SU-DHL-6 (cell line): ENCODE measurements at regions not wholly inside any gene's neighbourhood (a gene's known extent, or its start where the extent isn't known, plus 50 kb on each side); places are given as distances from the start of the nearest gene placed in this dataset.

Experiments used
- H2AFZ ChIP-seq: fragments of 200-600 bp; sonication (generic); 2 replicates; pipeline ENCODE4 v1.6.1; 2014; ENCODE audit warnings: low read depth, mild to moderate bottlenecking, moderate library complexity, mixed read lengths, antibody characterized with exemption, low read length; ENCODE audit not compliant: severe bottlenecking
- H3F3A ChIP-seq: fragments of 200-600 bp; shearing (Covaris generic); 2 replicates; pipeline ENCODE4 v1.6.0; 2016; ENCODE audit warnings: antibody characterized with exemption, mild to moderate bottlenecking; ENCODE audit not compliant: insufficient read depth
- H3K27ac ChIP-seq: fragments of 200-600 bp; sonication (generic); 2 replicates; pipeline ENCODE4 v1.5.1; 2016; ENCODE audit warnings: low read depth, mild to moderate bottlenecking, low read length, moderate library complexity, mixed read lengths
- H3K27me3 ChIP-seq: fragments of 200-600 bp; sonication (generic), shearing (Covaris generic); 2 replicates; pipeline ENCODE4 v1.6.0; 2014; ENCODE audit warnings: mild to moderate bottlenecking, low read length
- H3K36me3 ChIP-seq: fragments of 200-600 bp; sonication (generic); 2 replicates; pipeline ENCODE4 v1.6.1; 2014; ENCODE audit warnings: mild to moderate bottlenecking, low read length, mixed read lengths
- H3K4me2 ChIP-seq: fragments of 300-600, 200-600 bp; shearing (Covaris generic), sonication (generic); 2 replicates; pipeline ENCODE4 v1.6.0; 2014; ENCODE audit warnings: low read length, low read depth, mild to moderate bottlenecking; ENCODE audit not compliant: poor library complexity, severe bottlenecking
- H3K4me3 ChIP-seq: fragments of 200-600 bp; sonication (generic); 2 replicates; pipeline ENCODE4 v1.5.1; 2014; ENCODE audit warnings: antibody characterized with exemption, low read length, mild to moderate bottlenecking, mixed read lengths; ENCODE audit not compliant: insufficient read depth, poor library complexity, severe bottlenecking
- H3K79me2 ChIP-seq: fragments of 200-600 bp; sonication (generic); 2 replicates; pipeline ENCODE4 v1.6.1; 2014; ENCODE audit warnings: mild to moderate bottlenecking, low read length, moderate library complexity; ENCODE audit not compliant: insufficient read depth
- H3K9ac ChIP-seq: fragments of 200-600 bp; sonication (generic); 2 replicates; pipeline ENCODE4 v1.7.0; 2014; ENCODE audit warnings: mild to moderate bottlenecking, low read length
- H3K9me2 ChIP-seq: fragments of 200-600 bp; sonication (generic); replicated peaks from 2 replicates; pipeline ENCODE4 v1.6.1; 2014; ENCODE audit warnings: low read length; ENCODE audit not compliant: insufficient read depth
- H3K9me3 ChIP-seq: fragments of 200-600 bp; sonication (generic); 2 replicates; pipeline ENCODE4 v1.6.1; 2014; ENCODE audit warnings: low read length, mixed read lengths; ENCODE audit not compliant: insufficient read depth
- H4K20me1 ChIP-seq: fragments of 200-600 bp; sonication (generic); 2 replicates; pipeline ENCODE4 v1.6.1; 2014; ENCODE audit warnings: low read depth, mild to moderate bottlenecking, antibody characterized with exemption, low read length, moderate library complexity, mixed read lengths
- CTCF ChIP-seq: fragments of 200-600 bp; sonication (generic); IDR thresholded peaks from one replicate; pipeline ENCODE4 v1.5.1; 2017; ENCODE audit warnings: antibody characterized with exemption, mild to moderate bottlenecking, low read length, moderate library complexity; ENCODE audit not compliant: insufficient read depth, poor library complexity, severe bottlenecking
- EZH2phosphoT487 ChIP-seq: fragments of 200-600 bp; sonication (generic), shearing (Covaris generic); conservative IDR thresholded peaks from 2 replicates; pipeline ENCODE4 v1.6.1; 2018; ENCODE audit warnings: mild to moderate bottlenecking, antibody characterized with exemption, low read length, moderate library complexity, mixed read lengths

GRCh38 chr4:80127870-80128419 is 54.9 kb upstream of the ANTXR2 start:
- no peaks in the 10 kb centered on the region for H3K9me3 ChIP-seq
- no peak overlapping the region for H3K4me3 ChIP-seq
- no peaks in the 10 kb centered on the region for H4K20me1 ChIP-seq
- no peaks in the 10 kb centered on the region for H3K27me3 ChIP-seq
- TF ChIP-seq CTCF (no peak), EZH2phosphoT487 (no peak)
- H3F3A ChIP-seq: no peaks in the 10 kb centered on the region
- H3K79me2 ChIP-seq: no peaks in the 10 kb centered on the region
- H3K36me3 ChIP-seq: no peaks in the 10 kb centered on the region
- no peak overlapping the region for H2AFZ ChIP-seq
- no peak overlapping the region for H3K4me2 ChIP-seq
- no peak overlapping the region for H3K27ac ChIP-seq
- no peaks in the 10 kb centered on the region for H3K9me2 ChIP-seq
- H3K9ac ChIP-seq: no peak overlapping the region

- no peak overlapping the region for H3K4me3 ChIP-seq
- H3K9ac ChIP-seq: no peak overlapping the region
- H3K9me2 ChIP-seq: no peaks in the 10 kb centered on the region
- H3K27me3 ChIP-seq: no peaks in the 10 kb centered on the region
- no peak for TF ChIP-seq CTCF
- no peak for TF ChIP-seq EZH2phosphoT487
- no peak overlapping the region for H2AFZ ChIP-seq
- H3K9me3 ChIP-seq: no peaks in the 10 kb centered on the region
- H3K36me3 ChIP-seq: no peaks in the 10 kb centered on the region
- no peaks in the 10 kb centered on the region for H4K20me1 ChIP-seq
- H3K4me2 ChIP-seq: no peak overlapping the region
- H3F3A ChIP-seq: no peaks in the 10 kb centered on the region
- H3K27ac ChIP-seq: no peak overlapping the region
- no peaks in the 10 kb centered on the region for H3K79me2 ChIP-seq
Measured at GRCh38 chr4:80126435-80126834, 53.4 kb upstream of the ANTXR2 start.

GRCh38 chr4:80125252-80126177 is 52.5 kb upstream of the ANTXR2 start:
- Histone ChIP-seq H3K9ac (no peak overlapping the region), H3F3A (no peaks in the 10 kb centered on the region), H3K4me3 (no peak overlapping the region), H3K9me3 (no peaks in the 10 kb centered on the region), H3K79me2 (no peaks in the 10 kb centered on the region), H3K27ac (no peak overlapping the region), H4K20me1 (no peaks in the 10 kb centered on the region), H2AFZ (no peak overlapping the region), H3K4me2 (no peak overlapping the region), H3K27me3 (no peaks in the 10 kb centered on the region), H3K9me2 (no peaks in the 10 kb centered on the region), H3K36me3 (no peaks in the 10 kb centered on the region)
- peak; percentile 25 for TF ChIP-seq CTCF
- no peak for TF ChIP-seq EZH2phosphoT487
